A549 (cell line): ENCODE measurements at regions not wholly inside any gene's neighbourhood (a gene's known extent, or its start where the extent isn't known, plus 50 kb on each side); places are given as distances from the start of the nearest gene placed in this dataset.

Source experiments
- ATAC-seq, 2 experiments: fragments of 200-7000 bp in 1 of 2; fragments of >200 bp in 1 of 2; cut with Nextera tagmentation in 1 of 2; cut with Tn5 transposase in 1 of 2; 3 replicates each; pipeline versions ENCODE4 v1.8.0 to v1.9.1; 2018 to 2020; ENCODE audit warnings: mild to moderate bottlenecking in 1 of 2, moderate library complexity in 1 of 2
- CTCF ChIA-PET: fragments of 300-600 bp; sonication (Branson Sonifier 250); formaldehyde crosslinking; extraction: SDS; loops from one replicate; lab custom pipeline; 2021; ENCODE audit warnings: antibody characterized with exemption, inconsistent platforms; lab: Yijun Ruan, JAX
- POLR2A ChIA-PET: fragments of 350-600 bp; formaldehyde crosslinking; extraction: SDS; loops from one replicate; lab custom pipeline; 2021; ENCODE audit warnings: antibody characterized with exemption, inconsistent platforms; lab: Yijun Ruan, JAX
- DNase-seq, 2 experiments: peaks; one replicate each; pipeline versions ENCODE4 v3.0.0 to v3.0.0-alpha.2; 2011 to 2016; ENCODE audit warnings: low read depth in 1 of 2, low spot score in 1 of 2
- FAIRE-seq: peaks from 2 replicates; lab custom pipeline; 2011; peaks lifted over from hg19 to GRCh38; lab: Jason Lieb, UNC
- H3K27ac ChIP-seq, 2 experiments: fragments of >200 bp; sonication (Bioruptor Twin); formaldehyde crosslinking; 3 replicates each; pipeline ENCODE4 v1.5.1; 2016 to 2017
- H3K4me1 ChIP-seq: fragments of >200 bp; sonication (Bioruptor Twin); formaldehyde crosslinking; 3 replicates; pipeline ENCODE4 v1.6.1; 2016
- H3K4me2 ChIP-seq: fragments of >200 bp; sonication (Bioruptor Twin); formaldehyde crosslinking; 3 replicates; pipeline ENCODE4 v1.6.1; 2016
- H3K4me3 ChIP-seq: fragments of >200 bp; sonication (Bioruptor Twin); formaldehyde crosslinking; 3 replicates; pipeline ENCODE4 v1.5.1; 2016
- H3K9me3 ChIP-seq: fragments of >200 bp; sonication (Bioruptor Twin); formaldehyde crosslinking; 3 replicates; pipeline ENCODE4 v1.6.1; 2016
- BCL3 ChIP-seq: fragments of >200 bp; sonication (Bioruptor Twin); formaldehyde crosslinking; IDR thresholded peaks from 3 replicates; pipeline ENCODE4 v1.6.1; 2016
- CBX2 ChIP-seq: fragments of 200-600 bp; sonication (generic); IDR thresholded peaks from 2 replicates; pipeline ENCODE4 v1.6.1; 2016; ENCODE audit warnings: low read depth, mild to moderate bottlenecking, borderline replicate concordance
- CBX8 ChIP-seq: fragments of 200-600 bp; sonication (generic); IDR thresholded peaks from 2 replicates; pipeline ENCODE4 v1.6.1; 2016
- CHD2 ChIP-seq: fragments of 150-350 bp; IDR thresholded peaks from 2 replicates; pipeline ENCODE4 v1.6.1; 2014; ENCODE audit warnings: low read length; ENCODE audit not compliant: partially characterized antibody
- FOSL2 ChIP-seq, 2 experiments: fragments of 450-650 bp in 1 of 2; fragments of >200 bp in 1 of 2; sonication (Bioruptor Twin) in 1 of 2; formaldehyde crosslinking; IDR thresholded peaks; 2 replicates each; pipeline versions ENCODE4 v1.5.0 to v1.6.1; 2016 to 2020; ENCODE audit warnings: mild to moderate bottlenecking in 1 of 2, moderate library complexity in 1 of 2
- HEYL ChIP-seq: fragments of 250-450 bp; sonication (Bioruptor Pico); IDR thresholded peaks from 2 replicates; pipeline ENCODE4 v1.8.0; 2021; ENCODE audit warnings: mild to moderate bottlenecking, moderate library complexity
- HOXB13 ChIP-seq: fragments of 250-450 bp; sonication (Bioruptor Pico); IDR thresholded peaks from 2 replicates; pipeline ENCODE4 v1.5.0; 2020; ENCODE audit warnings: low read depth, mild to moderate bottlenecking, moderate library complexity
- MAX ChIP-seq: IDR thresholded peaks from 2 replicates; pipeline ENCODE4 v1.6.1; 2012
- NPAS2 ChIP-seq: fragments of 250-450 bp; sonication (Bioruptor Pico); IDR thresholded peaks from 2 replicates; pipeline ENCODE4 v1.8.0; 2022; ENCODE audit warnings: mild to moderate bottlenecking, moderate library complexity, borderline replicate concordance
- POLR2AphosphoS2 ChIP-seq: conservative IDR thresholded peaks from 2 replicates; pipeline ENCODE4 v1.6.1; 2012; ENCODE audit warnings: low read length, improper control_type of control experiment, inconsistent platforms
- RARB ChIP-seq: fragments of 250-450 bp; sonication (Bioruptor Pico); IDR thresholded peaks from 2 replicates; pipeline ENCODE4 v1.8.0; 2021; ENCODE audit warnings: mild to moderate bottlenecking, moderate library complexity
- REST ChIP-seq: fragments of 200-600 bp; sonication (generic); IDR thresholded peaks from 2 replicates; pipeline ENCODE4 v1.6.1; 2016; ENCODE audit warnings: antibody characterized with exemption, mild to moderate bottlenecking, moderate library complexity
- RFX5 ChIP-seq: fragments of 450-650 bp; IDR thresholded peaks from 2 replicates; pipeline ENCODE4 v1.7.1; 2014; ENCODE audit warnings: antibody characterized with exemption, mild to moderate bottlenecking, moderate library complexity
- SMC3 ChIP-seq: fragments of >200 bp; sonication (Bioruptor Twin); formaldehyde crosslinking; IDR thresholded peaks from 3 replicates; pipeline ENCODE4 v1.6.1; 2018; ENCODE audit warnings: inconsistent platforms
- TP53 ChIP-seq: fragments of 250-450 bp; sonication (Bioruptor Pico); IDR thresholded peaks from 2 replicates; pipeline ENCODE4 v1.5.0; 2021; ENCODE audit warnings: mild to moderate bottlenecking, moderate library complexity
- WGBS: methylation state at CpG from one replicate; pipeline ENCODE4 v1.1.6; 2017; ENCODE audit errors: missing lambda C conversion rate; 5-methylcytosine and 5-hydroxymethylcytosine counted together
- TF ChIP-seq, protein P1 (sequence below): IDR thresholded peaks from 2 replicates; pipeline ENCODE4 v1.6.1; 2012; ENCODE audit warnings: low read depth, borderline replicate concordance
- TF ChIP-seq, protein P2 (sequence below): fragments of >200 bp; sonication (Bioruptor Twin); formaldehyde crosslinking; IDR thresholded peaks from 2 replicates; pipeline ENCODE4 v1.6.1; 2016

GRCh38 chr20:22394583-22394982, 189.8 kb downstream of the FOXA2 start:
- Histone ChIP-seq H3K4me2 (peak overlapping the region; percentile 9), H3K4me3 (no peak overlapping the region), H3K27ac (peak overlapping the region; percentile 28 to 70), H3K4me1 (peaks cover 49% of the 10 kb centered on the region), H3K9me3 (no peaks in the 10 kb centered on the region)
- ChIA-PET POLR2A (interaction anchor here (0.9 to 1.9 kb wide), 3 partner anchors 9 to 189 kb away, joined by 3 to 6 read pairs (median 5); no protein-coding TSS in a partner anchor), CTCF (interaction anchor here (0.9 to 3.5 kb wide), 7 partner anchors 9 to 192 kb away, joined by 3 to 25 read pairs (median 9); no protein-coding TSS in a partner anchor)
- no peak for FAIRE-seq
- ATAC-seq, result no peak
- TF ChIP-seq TP53 (CRISPR knock-in tag), result no peak
- no peak for TF ChIP-seq RFX5
- TF ChIP-seq REST, result no peak
- no peak for TF ChIP-seq BCL3
- TF ChIP-seq CBX2, result no peak
- TF ChIP-seq, protein P1, sequence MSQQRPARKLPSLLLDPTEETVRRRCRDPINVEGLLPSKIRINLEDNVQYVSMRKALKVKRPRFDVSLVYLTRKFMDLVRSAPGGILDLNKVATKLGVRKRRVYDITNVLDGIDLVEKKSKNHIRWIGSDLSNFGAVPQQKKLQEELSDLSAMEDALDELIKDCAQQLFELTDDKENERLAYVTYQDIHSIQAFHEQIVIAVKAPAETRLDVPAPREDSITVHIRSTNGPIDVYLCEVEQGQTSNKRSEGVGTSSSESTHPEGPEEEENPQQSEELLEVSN, result no peak
- no peak for TF ChIP-seq CBX8
- no peak for TF ChIP-seq HOXB13 (CRISPR knock-in tag)
- no peak for TF ChIP-seq CHD2
- TF ChIP-seq RARB (CRISPR knock-in tag), result no peak
- no peak for TF ChIP-seq SMC3
- DNase-seq, result no peak
- WGBS, result 83% methylated on average over 1 of the region's 1 CpG

GRCh38 chr20:22390543-22390903, 193.8 kb downstream of the FOXA2 start:
- Histone ChIP-seq H3K4me3 (no peak overlapping the region), H3K4me2 (peak overlapping the region; percentile 66), H3K4me1 (peaks cover 68% of the 10 kb centered on the region), H3K27ac (peak overlapping the region; percentile 67 to 83), H3K9me3 (no peaks in the 10 kb centered on the region)
- ATAC-seq, result no peak; a peak in 2 of 6 replicates
- FAIRE-seq, result no peak
- 28% methylated on average over 5 of the region's 5 CpGs for whole genome bisulfite sequencing
- ChIA-PET POLR2A (interaction anchor here (0.7 to 2.5 kb wide), 5 partner anchors 13 to 660 kb away, joined by 3 to 16 read pairs (median 4); no protein-coding TSS in a partner anchor), CTCF (interaction anchor here (0.7 to 7.8 kb wide), 13 partner anchors 9 to 295 kb away, joined by 3 to 134 read pairs (median 4); partner anchors contain the start of gene FOXA2)
- DNase-seq, result no peak
- TF ChIP-seq MAX (0 out of 2 replicates have a peak, but pooled peaks have one; percentile 4), NPAS2 (no peak), HEYL (CRISPR knock-in tag) (no peak), FOSL2 (IDR thresholded peaks at IDR 0.05) (no peak), FOSL2 (CRISPR knock-in tag; IDR thresholded peaks at IDR 0.05) (no peak), POLR2AphosphoS2 (no peak)
- TF ChIP-seq, protein P2, sequence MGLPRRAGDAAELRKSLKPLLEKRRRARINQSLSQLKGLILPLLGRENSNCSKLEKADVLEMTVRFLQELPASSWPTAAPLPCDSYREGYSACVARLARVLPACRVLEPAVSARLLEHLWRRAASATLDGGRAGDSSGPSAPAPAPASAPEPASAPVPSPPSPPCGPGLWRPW, result no peak
